Right cardiac atrium (tissue), 5 donors: ENCODE measurements at regions not wholly inside any gene's neighbourhood (a gene's known extent, or its start where the extent isn't known, plus 50 kb on each side); places are given as distances from the start of the nearest gene placed in this dataset.

Experiments used
- ATAC-seq, 2 donors: fragments of 200-7000 bp; cut with Tn5 transposase; one replicate each; pipeline versions ENCODE4 v1.8.0 to v1.9.1; 2020; ENCODE audit warnings: moderate library complexity in 2 of 2, mild to moderate bottlenecking in 1 of 2
- DNase-seq, 3 donors: peaks; one replicate each; pipeline ENCODE4 v3.0.0-alpha.2; 2020
- H3K27ac ChIP-seq: one replicate; pipeline ENCODE4 v1.5.1; 2013; ENCODE audit warnings: mild to moderate bottlenecking, low read length, control low read depth, moderate library complexity
- H3K27me3 ChIP-seq: one replicate; pipeline ENCODE4 v1.6.1; 2013; ENCODE audit not compliant: control insufficient read depth, insufficient read depth
- H3K4me1 ChIP-seq: one replicate; pipeline ENCODE4 v1.6.1; 2013; ENCODE audit warnings: low read length; ENCODE audit not compliant: control insufficient read depth, insufficient read depth
- H3K4me3 ChIP-seq: one replicate; pipeline ENCODE4 v1.5.1; 2013; ENCODE audit warnings: low read length, control low read depth
- H3K9me3 ChIP-seq: one replicate; pipeline ENCODE4 v1.6.1; 2013; ENCODE audit warnings: low read length; ENCODE audit not compliant: control insufficient read depth
- WGBS: extraction: QIAGEN DNeasy Blood & Tissue Kit; methylation state at CpG from one replicate; pipeline ENCODE4 v1.1.7; 2013; 5-methylcytosine and 5-hydroxymethylcytosine counted together
- intact Hi-C, 4 donors: fragments of 100-400 bp; cut with DNase I; formaldehyde crosslinking; loops; one replicate each; pipeline versions ENCODE4 v1.11.0 to v1.14.0; 2022 to 2023
- donor health status: healthy with polysubstance abuse.
- donor health status: DM: no; HTN: yes; CAD: no.
- donor health status: DM: no; HTN: no; CAD: no.
- donor health status: DM: no; HTN: yes; CAD: no; lungs with severe emphysema.
- donor health status: DM: yes; HTN: yes; CAD: no.

DNA sequence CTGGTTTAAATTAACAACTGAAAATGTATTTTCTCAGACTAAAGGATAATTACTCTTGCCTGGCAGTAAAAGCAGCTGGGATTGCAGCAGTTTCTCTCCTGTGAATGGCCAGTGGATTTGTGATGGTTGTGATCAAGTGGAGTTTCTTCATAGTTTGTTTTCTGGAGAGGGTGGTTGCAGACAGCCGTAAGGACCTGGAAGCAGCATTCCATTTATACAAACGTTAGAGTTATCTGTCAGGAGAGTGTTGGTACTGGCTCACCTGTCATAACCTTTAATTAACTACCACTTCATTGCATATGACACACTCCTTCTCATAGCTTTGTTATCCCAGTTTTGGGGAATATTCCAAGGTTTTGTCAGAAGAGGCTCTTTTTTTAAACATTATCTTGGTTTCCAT lies 258.4 kb upstream of the SLC10A2 start:
- no peak overlapping the region for H3K4me3 ChIP-seq
- ATAC-seq (no peak), DNase-seq (no peak)
- intact Hi-C loops = no loop called here
- no peaks in the 10 kb centered on the region for H3K27me3 ChIP-seq
- H3K27ac ChIP-seq = no peak overlapping the region
- H3K4me1 ChIP-seq = no peaks in the 10 kb centered on the region
- no peaks in the 10 kb centered on the region for H3K9me3 ChIP-seq
- WGBS = 55% methylated on average over 2 of the region's 2 CpGs

DNA sequence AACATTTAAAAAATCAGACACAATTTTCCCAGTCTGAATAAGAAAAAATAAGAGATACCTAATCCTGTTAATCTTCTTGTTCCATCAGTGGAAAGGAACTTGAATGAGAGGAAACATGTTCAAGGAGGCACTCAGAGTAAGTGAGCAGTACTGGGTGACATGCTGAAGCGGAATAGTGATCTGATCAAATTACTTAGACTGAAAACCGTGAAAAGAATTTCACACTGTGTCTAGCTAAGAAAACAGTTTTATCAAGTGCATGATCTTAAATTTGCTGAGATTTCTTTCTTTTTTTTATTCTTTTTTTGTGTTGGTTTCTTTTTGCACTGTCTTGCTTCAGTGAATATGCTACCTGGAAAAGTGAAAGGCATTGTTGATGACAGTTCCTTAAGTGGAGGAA lies 249.5 kb upstream of the SLC10A2 start:
- no peaks in the 10 kb centered on the region for H3K27me3 ChIP-seq
- no peak for ATAC-seq

GRCh38 chr13:103312467-103312866 lies 246.2 kb upstream of the SLC10A2 start:
- intact Hi-C loops = no loop called here
- H3K4me1 ChIP-seq = no peaks in the 10 kb centered on the region
- 72% methylated on average over 2 of the region's 2 CpGs for WGBS
- no peak overlapping the region for H3K27ac ChIP-seq
- H3K4me3 ChIP-seq = no peak overlapping the region
- ATAC-seq = no peak
- DNase-seq = no peak
- H3K27me3 ChIP-seq = no peaks in the 10 kb centered on the region
- no peaks in the 10 kb centered on the region for H3K9me3 ChIP-seq

More for the DNA sequence above, 249.5 kb upstream of the SLC10A2 start:
- WGBS = 79% methylated on average over 2 of the region's 2 CpGs
- no peak for DNase-seq
- Histone ChIP-seq H3K9me3 (no peaks in the 10 kb centered on the region), H3K27ac (no peak overlapping the region), H3K4me3 (no peak overlapping the region), H3K4me1 (no peaks in the 10 kb centered on the region)
- intact Hi-C loops = no loop called here

- Histone ChIP-seq H3K27me3 (no peaks in the 10 kb centered on the region), H3K4me3 (no peak overlapping the region), H3K4me1 (no peaks in the 10 kb centered on the region), H3K9me3 (no peaks in the 10 kb centered on the region), H3K27ac (no peak overlapping the region)
- 82% methylated on average over 4 of the region's 4 CpGs for WGBS
- intact Hi-C loops = no loop called here
- ATAC-seq = no peak
- DNase-seq = no peak
Observed at GRCh38 chr13:103308667-103309066, 242.4 kb upstream of the SLC10A2 start.

GRCh38 chr13:103306163-103306562 lies 239.9 kb upstream of the SLC10A2 start:
- H3K4me1 ChIP-seq = no peaks in the 10 kb centered on the region
- ATAC-seq (no peak), DNase-seq (no peak)
- intact Hi-C loops = no loop called here
- H3K27me3 ChIP-seq = no peaks in the 10 kb centered on the region
- 88% methylated on average over 7 of the region's 7 CpGs for WGBS
- H3K4me3 ChIP-seq = no peak overlapping the region
- no peak overlapping the region for H3K27ac ChIP-seq
- no peaks in the 10 kb centered on the region for H3K9me3 ChIP-seq

DNA sequence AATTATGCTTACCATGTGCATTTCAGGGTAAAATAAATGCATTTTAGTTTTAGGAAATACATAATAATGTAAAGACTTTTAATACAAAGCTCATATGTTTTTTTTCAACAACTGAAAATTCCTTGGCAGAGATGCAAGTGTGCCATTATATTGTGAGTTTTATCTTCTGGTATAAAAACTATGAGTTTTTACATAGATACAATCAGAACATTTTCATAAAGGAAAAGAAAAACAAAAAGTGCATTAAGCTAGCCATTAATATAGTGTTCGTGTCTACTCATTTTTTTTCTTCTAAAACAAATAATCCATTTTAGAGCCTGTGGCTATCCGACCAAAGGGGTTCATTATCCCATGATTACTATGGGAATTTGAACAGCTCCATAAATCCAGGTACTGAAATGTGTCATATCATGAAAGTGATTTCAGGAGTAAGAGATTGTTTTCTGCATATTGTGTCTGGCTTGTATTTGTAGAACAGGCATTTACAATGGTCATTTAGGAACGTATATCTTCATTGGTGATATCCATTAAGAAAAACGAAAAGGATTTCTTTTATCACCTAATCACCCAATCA lies 236.9 kb upstream of the SLC10A2 start:
- no peak for ATAC-seq
- Histone ChIP-seq H3K27ac (no peak overlapping the region), H3K9me3 (no peaks in the 10 kb centered on the region), H3K4me3 (no peak overlapping the region), H3K4me1 (no peaks in the 10 kb centered on the region), H3K27me3 (no peaks in the 10 kb centered on the region)
- WGBS = 82% methylated on average over 4 of the region's 4 CpGs
- no peak for DNase-seq
- intact Hi-C loops = no loop called here

- no peak overlapping the region for H3K4me3 ChIP-seq
- ATAC-seq = no peak
- WGBS = 70% methylated on average over 3 of the region's 3 CpGs
Observed at GRCh38 chr13:103302676-103303075, 236.5 kb upstream of the SLC10A2 start.

DNA sequence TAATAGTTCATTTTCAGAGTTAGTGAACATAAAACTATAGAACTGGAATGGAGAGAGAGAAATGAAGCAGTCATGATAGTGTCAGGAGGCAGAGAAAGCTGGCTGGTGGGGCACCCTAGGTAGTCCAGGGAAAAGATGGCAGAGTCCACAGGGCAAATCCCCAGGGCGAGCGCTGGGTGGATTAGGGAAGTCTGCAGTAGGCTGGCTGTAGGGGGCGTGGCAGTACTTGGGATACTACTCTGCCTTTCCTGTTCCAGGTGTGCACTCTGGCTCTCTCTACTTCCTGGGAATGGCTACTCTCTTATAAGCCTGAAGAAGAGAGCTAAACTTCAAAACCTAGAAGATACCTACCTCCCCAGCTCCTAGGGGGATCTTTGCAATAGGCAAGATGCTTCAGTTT lies 232.9 kb upstream of the SLC10A2 start:
- H3K4me3 ChIP-seq = no peak overlapping the region
- no peaks in the 10 kb centered on the region for H3K27me3 ChIP-seq
- H3K27ac ChIP-seq = no peak overlapping the region
- intact Hi-C loops = no loop called here
- DNase-seq (no peak), ATAC-seq (no peak)
- H3K4me1 ChIP-seq = no peaks in the 10 kb centered on the region
- WGBS = 81% methylated on average over 3 of the region's 3 CpGs
- H3K9me3 ChIP-seq = peaks cover 3% of the 10 kb centered on the region

More at GRCh38 chr13:103302676-103303075, 236.5 kb upstream of the SLC10A2 start:
- Histone ChIP-seq H3K9me3 (no peaks in the 10 kb centered on the region), H3K4me1 (no peaks in the 10 kb centered on the region), H3K27ac (no peak overlapping the region), H3K27me3 (no peaks in the 10 kb centered on the region)
- intact Hi-C loops = no loop called here
- DNase-seq = no peak

DNA sequence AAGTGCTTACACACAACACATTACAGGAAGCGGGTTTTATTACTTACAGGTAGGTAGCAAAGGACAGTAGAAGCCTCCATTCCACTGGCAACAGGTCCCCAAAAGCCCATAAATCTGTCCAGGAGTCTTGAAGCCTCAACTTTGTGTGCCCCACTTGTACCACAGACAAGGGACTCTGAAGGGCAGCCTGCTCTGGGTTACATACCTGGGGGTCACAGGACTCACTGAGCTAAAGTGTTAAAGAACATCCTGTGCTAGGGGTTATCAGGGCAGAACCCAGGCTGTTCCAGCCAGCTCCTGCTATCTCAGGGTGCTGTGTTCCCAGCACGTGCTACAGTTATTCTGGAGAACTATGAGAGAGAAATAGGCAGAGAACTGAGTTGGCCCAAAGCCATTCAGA lies 230.9 kb upstream of the SLC10A2 start:
- DNase-seq (no peak), ATAC-seq (no peak)
- Histone ChIP-seq H3K27ac (no peak overlapping the region), H3K4me1 (no peaks in the 10 kb centered on the region), H3K9me3 (peaks cover 3% of the 10 kb centered on the region), H3K27me3 (no peaks in the 10 kb centered on the region), H3K4me3 (no peak overlapping the region)
- intact Hi-C loops = no loop called here
- WGBS = 58% methylated on average over 2 of the region's 2 CpGs

- no peak for DNase-seq
- Histone ChIP-seq H3K27ac (no peak overlapping the region), H3K9me3 (peaks cover under 1% of the 10 kb centered on the region), H3K4me1 (no peaks in the 10 kb centered on the region), H3K4me3 (no peak overlapping the region), H3K27me3 (no peaks in the 10 kb centered on the region)
- 52% methylated on average over 3 of the region's 3 CpGs for WGBS
- no peak for ATAC-seq
- intact Hi-C loops = no loop called here
Observed at GRCh38 chr13:103291798-103292572, 225.8 kb upstream of the SLC10A2 start.

DNA sequence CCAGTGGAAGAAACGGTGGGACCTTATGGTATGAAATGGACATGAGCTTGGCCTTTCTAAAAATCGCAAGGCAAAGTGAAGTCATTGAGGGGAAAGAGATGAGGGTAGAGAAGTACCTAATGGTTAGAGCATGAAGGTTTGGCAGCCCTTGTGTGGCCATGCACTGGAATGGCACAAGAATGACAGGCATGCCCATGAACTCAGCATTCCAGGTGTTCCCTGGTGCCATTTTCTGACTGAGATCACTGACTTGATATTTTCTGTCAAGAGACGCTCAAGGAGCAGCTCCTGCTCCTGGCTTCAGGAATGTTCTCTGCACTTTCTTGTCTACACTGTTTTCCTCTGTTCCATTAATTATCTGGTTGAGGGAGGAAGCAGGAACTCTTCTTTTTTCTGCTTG lies 225.0 kb upstream of the SLC10A2 start:
- Histone ChIP-seq H3K27me3 (no peaks in the 10 kb centered on the region), H3K4me1 (no peaks in the 10 kb centered on the region), H3K4me3 (no peak overlapping the region), H3K27ac (no peak overlapping the region), H3K9me3 (no peaks in the 10 kb centered on the region)
- intact Hi-C loops = no loop called here
- ATAC-seq (no peak), DNase-seq (no peak)
- WGBS = 87% methylated on average over 3 of the region's 3 CpGs
